Renal cortex interstitium (tissue), 11 donors: ENCODE measurements at regions not wholly inside any gene's neighbourhood (a gene's known extent, or its start where the extent isn't known, plus 50 kb on each side); places are given as distances from the start of the nearest gene placed in this dataset.
A peak's percentile ranks its signal among the peaks of the same experiment; 100 is the strongest.

Source experiments
- DNase-seq, 11 donors: peaks; one replicate each; pipeline ENCODE4 v3.0.0-alpha.2; 2013; ENCODE audit warnings: low read depth in 9 of 11, low spot score in 4 of 11; ENCODE audit errors: extremely low read depth in 1 of 11

DNA sequence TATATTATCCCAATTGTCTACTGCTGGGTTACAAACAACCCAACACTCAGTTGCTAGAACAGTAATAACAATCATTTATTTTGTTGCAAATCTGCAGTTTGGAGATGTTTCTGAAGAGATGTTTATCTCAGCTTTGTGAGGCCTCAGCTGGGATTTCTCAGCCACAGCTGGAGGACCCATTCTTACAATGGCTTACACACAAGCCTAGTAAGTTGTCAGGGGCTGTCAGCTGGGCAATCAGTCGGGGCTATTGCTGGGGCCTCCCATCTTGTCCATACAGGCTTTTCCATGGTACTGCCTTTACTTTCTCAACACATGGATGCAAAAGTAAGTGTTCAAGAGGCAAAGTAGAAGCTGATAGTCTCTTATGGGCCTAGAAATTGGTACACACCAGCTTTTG lies 491.7 kb upstream of the NXPH2 start:
- no peak for DNase-seq

- no peak for DNase-seq
Measured at GRCh38 chr2:139271149-139271548, 491.0 kb upstream of the NXPH2 start.

GRCh38 chr2:139260052-139260430 lies 479.9 kb upstream of the NXPH2 start:
- DNase-seq = no peak

GRCh38 chr2:139259422-139260051 lies 479.3 kb upstream of the NXPH2 start:
- DNase-seq = no peak

GRCh38 chr2:139241286-139241685 lies 461.1 kb upstream of the NXPH2 start:
- DNase-seq = peak in 1 of 11 donors; percentile 5

GRCh38 chr2:139237023-139237422 lies 456.8 kb upstream of the NXPH2 start:
- DNase-seq = no peak

DNA sequence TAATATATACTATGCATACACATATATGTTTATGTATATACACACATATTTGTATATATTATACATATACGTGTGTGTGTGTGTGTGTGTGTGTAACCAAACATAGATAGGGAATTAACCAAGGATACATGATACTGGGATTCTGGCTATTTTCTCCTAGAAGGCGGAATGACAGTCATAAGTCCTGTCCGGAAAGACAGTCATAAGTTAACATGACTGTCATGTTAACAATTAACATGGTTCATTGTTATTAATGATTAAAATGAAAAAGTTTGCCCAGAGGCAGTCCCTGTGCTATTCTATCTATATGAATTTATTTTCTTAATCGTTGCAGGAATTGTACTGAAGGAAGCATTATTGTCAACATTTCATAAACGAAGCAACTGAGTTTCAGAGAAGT lies 450.7 kb upstream of the NXPH2 start:
- no peak for DNase-seq

DNA sequence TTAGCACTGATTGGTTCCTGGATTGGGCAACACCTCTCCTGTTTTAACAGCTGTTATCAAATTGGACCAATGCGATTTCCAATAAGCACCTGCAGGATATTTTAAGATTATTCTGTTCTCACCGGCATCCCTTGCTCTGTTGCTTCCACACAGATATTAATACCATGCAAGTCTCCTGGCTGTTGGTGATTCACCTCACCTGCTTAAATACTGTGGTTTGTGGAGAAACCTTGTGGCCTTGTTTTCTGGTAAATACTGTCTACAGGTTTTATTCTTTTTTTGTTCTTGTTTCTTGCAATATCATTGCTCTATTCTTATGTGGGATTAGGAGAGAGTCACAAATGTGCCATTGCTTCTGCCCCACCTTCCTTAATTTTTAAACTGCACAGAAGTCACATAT lies 448.1 kb upstream of the NXPH2 start:
- no peak for DNase-seq

DNA sequence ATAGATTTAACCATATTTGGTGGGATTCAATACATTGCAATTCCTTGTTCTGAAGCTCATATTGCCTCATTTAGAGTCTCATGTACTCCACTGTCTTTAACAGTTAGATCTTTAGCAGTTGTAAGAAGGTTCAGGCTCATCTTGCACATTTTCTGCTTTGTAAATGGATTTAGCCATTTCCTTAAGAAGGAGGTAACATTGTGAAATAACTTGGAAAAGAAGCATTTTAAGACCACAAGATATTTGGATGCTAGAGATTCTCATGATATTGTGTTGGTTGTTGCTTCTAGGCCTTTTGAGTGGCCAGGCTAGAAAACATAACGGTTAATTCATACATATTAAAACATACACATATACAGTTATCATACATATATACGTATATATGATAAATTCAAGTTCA lies 445.8 kb upstream of the NXPH2 start:
- no peak for DNase-seq

DNA sequence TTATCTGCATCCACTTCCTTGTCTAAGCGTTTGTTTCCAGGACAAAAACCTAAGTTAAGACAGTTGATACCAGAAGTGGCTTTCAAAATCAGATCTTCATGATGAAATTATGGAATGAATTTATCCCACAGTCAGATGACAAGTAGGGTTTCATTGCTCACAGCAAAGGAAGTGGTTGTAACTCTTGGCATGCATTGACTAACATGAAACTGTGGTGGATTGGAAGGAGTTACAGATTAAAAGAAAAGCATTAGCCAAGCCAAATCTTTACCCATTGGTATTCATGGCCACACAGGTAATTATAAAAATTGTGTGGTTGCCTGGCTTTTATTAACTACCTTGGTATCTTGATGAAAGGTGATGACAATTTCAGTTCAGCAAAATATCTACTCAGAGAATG lies 438.0 kb upstream of the NXPH2 start:
- DNase-seq = no peak

DNA sequence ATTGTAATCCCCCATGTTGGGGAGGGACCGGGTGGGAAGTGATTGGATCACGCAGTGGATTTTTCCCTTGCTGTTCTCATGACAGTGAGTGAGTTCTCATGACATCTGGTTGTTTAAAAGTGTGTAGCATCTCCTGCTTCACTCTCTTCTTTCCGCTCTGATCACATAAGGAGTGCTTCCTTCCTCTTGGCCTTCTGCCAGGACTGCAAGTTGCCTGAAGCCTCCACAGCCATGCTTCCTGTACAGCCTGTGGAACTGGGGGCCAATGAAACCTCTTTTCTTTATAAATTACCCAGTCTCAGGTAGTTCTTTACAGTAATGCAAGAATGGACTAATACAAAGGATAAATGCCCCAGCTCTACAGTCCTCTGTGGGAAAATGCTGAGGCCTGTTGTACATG lies 437.5 kb upstream of the NXPH2 start:
- no peak for DNase-seq

- DNase-seq = no peak
Measured at GRCh38 chr2:139216435-139216834, 436.2 kb upstream of the NXPH2 start.

DNA sequence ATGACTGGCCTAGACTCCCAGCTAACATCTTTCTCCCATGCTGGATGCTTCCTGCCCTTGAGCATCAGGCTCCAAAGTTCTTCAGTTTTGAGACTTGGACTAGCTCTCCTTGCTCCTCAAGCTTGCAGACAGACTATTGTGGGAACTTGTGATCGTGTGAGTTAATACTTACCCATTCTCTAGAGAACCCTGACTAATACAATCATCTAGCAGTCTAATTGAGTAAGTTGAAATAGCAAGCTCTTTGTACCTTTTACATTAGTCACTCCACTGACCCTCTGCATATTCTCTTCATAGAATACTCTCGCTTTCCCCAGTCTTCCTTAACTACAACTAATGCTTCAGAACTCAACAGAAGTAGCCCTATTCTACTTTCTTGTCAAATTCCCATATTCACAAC lies 434.6 kb upstream of the NXPH2 start:
- DNase-seq = no peak

GRCh38 chr2:139209586-139209985 lies 429.4 kb upstream of the NXPH2 start:
- no peak for DNase-seq

DNA sequence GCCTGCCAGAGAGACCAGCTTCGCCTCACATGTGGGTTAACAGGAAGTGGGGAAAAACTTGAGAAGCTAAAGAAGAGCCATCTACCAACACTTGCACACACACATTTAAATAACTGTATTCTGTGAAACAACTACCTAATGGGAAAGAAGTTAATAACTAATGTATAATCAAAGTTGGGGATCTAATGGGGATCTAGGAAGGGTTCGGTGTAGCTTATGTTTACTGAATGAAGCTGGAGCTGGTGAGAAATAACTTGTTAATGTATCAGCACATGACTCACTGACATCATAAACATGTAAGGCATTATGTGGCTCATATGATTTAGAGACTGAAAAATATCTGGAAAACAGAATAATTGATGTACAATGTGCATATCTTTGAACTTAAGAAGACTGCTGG lies 421.3 kb upstream of the NXPH2 start:
- DNase-seq = no peak

- no peak for DNase-seq
Measured at GRCh38 chr2:139196754-139197153, 416.6 kb upstream of the NXPH2 start.

- DNase-seq = no peak
Measured at GRCh38 chr2:139194546-139194945, 414.4 kb upstream of the NXPH2 start.

DNA sequence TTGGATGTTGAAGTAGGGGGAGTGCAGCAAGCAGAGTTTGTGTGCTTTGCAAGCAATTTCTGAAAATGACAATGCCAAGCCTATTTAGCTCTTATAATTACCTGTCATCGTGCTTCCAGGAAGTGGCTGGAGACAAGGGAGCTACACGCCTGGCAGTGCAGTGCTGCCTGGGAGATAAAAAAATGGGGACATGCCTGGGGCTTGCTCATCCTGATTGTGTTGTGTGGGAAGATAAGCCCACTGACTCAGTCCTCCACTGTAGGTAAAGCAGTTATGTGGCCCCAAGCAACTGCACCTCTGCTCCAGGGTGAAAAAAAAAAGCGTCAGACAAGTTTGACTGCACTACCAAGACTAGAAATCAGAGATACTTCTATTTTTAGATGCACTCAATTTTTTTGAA lies 396.9 kb upstream of the NXPH2 start:
- no peak for DNase-seq

- no peak for DNase-seq
Measured at GRCh38 chr2:139175510-139175909, 395.3 kb upstream of the NXPH2 start.

GRCh38 chr2:139170406-139170805 lies 390.2 kb upstream of the NXPH2 start:
- DNase-seq = no peak

GRCh38 chr2:139165601-139166000 lies 385.4 kb upstream of the NXPH2 start:
- DNase-seq = no peak

DNA sequence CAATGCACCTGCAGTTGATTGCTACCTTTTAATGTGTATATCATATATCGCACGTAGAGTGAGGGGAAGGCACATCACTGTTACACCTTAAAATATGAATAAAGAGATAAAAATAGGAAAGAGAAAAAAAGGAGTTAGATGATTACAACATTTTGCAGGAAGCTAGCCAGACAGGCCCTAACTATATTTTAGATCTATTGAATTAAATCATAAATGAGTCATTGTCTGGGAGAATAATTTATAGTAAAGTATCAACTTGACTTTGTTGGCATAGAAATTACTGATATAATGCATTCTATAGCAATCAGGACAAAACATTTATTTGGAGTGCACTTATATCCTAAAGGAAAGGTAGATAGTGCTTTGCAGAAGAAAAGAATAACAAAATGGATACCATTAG lies 384.9 kb upstream of the NXPH2 start:
- no peak for DNase-seq
